ENCODE measurements at regions not wholly inside any gene's neighbourhood (a gene's known extent, or its start where the extent isn't known, plus 50 kb on each side); places are given as distances from the start of the nearest gene placed in this dataset.

- TF ChIP-seq SPI1 (IDR thresholded peaks at IDR 0.05; ENCODE audit: low read depth, low read length), result no peak
- TF ChIP-seq POLR2A (IDR thresholded peaks at IDR 0.05; ENCODE audit: low read depth, low read length), result no peak
- TF ChIP-seq TAF1 (IDR thresholded peaks at IDR 0.05; ENCODE audit: low read depth, low read length), result no peak
These were observed 184.5 kb upstream of the ATP11B start for GRCh38 chr3:182608832-182609231.
